Stimulated activated CD8-positive, alpha-beta memory T cell treated with anti-CD3 and anti-CD28 coated beads, Interleukin-4, amount 100 ng/mL, for 48 hours (primary cell): ENCODE measurements at regions not wholly inside any gene's neighbourhood (a gene's known extent, or its start where the extent isn't known, plus 50 kb on each side); places are given as distances from the start of the nearest gene placed in this dataset.
"Not testable (repeated sequence)": the region's sequence is repeated elsewhere in the genome, so short reads cannot be mapped to it uniquely, and the experiment has no call there.

Experiments
- DNase-seq: peaks from one replicate; pipeline ENCODE4 v3.0.0-alpha.2; 2020

DNA sequence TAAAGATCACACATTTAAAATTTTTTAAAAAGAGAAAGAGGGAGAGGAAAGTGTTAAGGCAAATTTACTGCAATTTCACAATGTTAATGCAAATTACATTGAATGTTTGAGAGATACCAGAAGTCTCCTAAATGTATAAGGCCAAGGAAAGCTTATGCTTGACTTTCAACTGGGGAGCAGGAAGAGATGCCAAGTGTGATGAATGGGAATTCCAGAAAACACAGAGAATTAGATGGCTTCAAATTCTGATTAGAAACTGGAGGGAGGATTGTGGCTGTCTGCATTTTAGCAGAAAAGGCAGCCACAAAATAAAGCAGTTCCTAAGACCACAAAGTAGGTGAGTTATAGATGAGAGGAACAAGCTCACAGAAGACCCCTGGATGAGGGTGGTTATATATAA is 328.3 kb upstream of the CITED2 start:
- DNase-seq, result no peak

DNA sequence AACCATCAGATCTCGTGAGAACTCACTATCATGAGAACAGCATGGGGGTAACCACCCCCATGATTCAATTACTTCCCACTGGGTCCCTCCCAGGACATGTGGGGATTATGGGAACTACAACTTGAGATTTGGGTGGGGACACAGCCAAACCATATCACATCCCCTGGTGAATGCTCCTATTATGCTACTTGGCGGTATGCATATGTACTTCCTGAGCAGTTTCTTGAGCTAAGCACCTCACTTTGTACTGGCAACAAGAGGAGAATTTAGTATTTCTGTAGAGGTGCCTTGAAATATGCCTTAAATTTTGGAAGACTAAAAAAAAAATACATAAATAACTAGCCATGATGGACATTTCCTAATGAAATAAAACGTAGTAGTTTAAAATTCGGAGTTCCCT is 327.2 kb upstream of the CITED2 start:
- no peak for DNase-seq

DNA sequence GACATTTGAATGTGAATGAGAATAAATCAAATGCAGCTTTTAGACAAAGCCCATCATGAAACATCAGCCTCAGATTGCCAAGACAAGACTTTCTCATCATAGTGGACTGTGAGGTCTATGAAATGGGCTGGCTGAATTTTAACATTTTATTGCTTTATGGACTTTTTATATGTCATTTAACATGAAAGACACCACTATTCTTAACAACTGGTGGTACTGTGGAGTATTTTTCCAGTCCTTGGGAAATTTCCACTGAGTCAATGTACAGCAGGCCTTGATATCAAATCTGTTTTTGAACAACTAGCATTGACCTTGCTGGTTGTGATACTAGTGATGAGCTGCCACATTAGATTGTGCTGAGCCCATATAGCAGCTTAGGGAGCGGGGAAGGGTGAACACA is 326.6 kb upstream of the CITED2 start:
- DNase-seq, result no peak

DNA sequence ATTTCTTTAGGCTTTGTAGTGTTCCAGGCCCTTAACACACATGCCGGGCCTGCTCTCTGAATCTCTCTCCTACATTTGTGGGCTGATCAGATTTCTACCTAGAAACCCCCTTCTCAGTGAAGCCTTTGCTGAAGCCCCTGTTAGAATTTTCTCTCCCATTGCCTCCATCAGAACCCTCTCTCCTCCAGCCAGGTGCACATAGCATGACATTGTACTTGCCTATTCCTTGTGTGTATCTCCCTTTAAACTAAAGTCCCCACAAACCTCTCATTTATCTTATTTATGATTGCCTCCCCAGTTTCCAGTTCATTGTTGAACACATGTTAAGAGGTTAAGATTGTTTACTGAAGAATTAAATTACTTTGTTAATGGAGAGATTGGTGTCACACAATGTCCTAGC is 325.5 kb upstream of the CITED2 start:
- DNase-seq, result no peak

DNA sequence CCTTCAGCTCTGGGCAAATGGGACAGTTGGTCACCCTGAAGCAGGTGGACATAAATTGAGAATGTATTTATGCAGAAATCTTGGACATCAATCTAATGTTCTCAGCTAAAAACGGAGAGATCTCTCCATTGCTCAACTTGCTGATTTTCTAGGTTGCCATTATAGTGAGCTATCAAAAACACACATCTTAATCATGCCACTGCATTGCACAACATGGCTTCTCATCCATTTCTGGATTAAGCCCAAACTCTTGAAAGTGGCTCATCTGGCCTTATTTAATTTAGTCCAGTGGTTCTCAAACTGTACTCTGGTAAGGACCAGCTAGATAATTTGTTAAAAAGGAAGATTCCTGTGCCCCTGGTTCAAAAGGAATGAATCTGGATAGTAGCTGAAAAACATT is 324.9 kb upstream of the CITED2 start:
- DNase-seq, result no peak

DNA sequence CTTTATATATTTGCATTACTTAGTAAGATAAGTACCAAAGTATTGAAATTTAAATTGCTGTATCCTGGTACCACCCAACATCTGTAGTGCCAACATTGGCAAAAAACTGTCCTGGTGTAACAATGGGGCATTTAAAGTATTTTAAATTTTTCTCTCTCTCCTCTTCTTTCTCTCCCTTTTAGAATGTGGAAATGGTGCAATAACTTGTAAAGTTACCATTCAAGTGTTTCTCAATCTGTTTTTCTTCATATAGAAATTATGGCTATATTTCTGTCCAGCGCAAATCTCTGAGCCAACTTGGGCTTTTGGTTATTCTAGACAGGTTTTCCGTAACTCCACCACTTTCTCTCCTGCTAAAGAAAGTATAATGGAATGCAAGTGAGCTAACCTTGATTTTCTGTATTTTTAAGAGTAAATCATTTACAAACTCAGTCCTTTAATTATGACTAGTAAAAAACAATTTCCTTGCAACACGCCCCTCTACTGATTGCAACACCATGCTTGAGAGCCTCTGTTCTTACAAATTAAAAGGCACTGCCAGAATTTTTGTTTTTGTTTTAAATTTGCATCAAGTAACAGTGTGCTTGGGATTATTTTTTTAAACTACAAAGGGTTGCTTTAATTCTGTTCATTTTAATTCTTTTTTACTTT is 324.2 kb upstream of the CITED2 start:
- DNase-seq, result no peak

DNA sequence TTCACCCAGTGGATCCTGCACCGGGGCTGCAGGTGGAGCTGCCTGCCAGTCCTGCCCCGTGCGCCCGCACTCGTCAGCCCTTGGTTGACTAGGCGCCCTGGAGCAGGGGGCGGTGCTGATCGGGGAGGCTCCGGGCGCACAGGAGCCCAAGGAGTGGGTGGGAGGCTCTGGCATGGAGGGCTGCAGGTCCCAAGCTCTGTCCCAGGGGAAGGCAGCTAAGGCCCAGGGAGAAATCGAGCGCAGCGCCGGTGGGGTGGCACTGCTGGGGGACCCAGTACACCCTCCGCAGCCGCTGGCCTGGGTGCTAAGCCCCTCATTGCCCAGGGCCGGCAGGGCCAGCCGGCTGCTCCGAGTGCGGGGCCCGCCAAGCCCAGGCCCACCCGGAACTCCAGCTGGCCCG is 323.4 kb upstream of the CITED2 start:
- not testable (repeated sequence) for DNase-seq

DNA sequence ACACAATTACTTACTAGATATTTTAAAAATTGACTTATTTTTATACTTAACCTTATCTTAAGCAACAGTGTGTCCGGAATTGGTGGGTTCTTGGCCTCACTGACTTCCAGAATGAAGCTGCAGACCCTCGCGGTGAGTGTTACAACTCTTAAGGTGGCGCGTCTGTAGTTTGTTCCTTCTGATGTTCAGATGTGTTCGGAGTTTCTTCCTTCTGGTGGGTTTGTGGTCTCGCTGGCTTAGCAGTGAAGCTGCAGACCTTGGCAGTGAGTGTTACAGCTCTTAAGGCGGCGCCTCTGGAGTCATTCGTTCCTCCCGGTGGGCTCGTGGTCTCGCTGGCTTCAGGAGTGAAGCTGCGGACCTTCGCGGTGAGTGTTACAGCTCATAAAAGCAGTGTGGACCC is 322.5 kb upstream of the CITED2 start:
- not testable (repeated sequence) for DNase-seq

DNA sequence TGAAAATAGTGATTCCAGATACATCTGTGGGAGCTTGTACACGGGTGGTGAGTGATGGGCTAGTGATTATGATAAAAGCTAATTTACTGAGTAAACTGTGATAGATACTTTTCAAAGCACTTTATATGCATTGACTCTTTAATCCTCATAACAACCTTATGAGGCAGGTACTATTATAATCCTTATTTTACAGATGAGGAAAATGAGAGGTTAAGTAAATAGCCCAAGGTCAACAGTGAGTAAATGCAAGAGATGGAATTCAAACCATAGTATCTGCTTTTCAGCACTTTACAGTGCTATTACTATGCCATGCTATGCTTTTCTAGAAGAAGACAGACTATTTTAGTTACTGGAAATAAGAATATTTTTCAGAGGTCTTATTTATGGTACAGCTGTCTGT is 320.9 kb upstream of the CITED2 start:
- DNase-seq, result no peak

DNA sequence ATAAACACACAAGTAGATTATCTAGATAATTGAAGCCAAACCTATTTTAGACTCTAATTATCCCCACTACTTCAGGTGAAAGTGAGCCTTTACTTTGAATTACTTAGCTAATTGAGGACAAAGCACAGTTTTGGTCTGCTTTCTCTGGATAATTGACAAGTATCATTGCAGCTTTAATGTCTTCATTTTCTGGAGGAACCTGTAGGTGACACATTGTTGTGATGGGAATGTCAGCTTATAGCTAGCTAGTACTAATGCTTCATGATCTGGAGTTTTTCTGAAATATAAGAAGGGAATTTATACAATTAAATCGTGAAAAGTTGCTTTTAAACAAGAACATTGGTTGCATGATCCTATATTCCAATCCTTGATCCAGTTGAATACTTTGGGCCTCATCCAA is 319.3 kb upstream of the CITED2 start:
- no peak for DNase-seq

DNA sequence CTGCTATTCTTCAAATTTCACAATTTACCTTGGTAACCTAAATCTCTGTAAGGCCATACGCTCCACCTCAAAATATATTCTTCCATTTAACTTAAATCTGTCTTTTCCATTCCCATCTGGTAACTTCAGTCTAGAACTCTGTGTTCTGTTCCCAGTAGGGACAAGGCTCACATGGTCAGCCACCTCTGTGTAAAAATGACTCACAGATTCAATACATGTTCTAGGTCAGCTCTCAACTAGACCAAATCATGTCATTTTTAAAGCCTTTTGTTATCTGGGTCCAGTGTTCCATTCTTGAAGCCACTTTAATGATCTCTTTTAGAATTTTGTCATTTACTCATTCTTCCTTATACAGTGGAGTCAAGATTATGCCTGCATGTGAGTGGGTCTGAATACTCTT is 315.6 kb upstream of the CITED2 start:
- no peak for DNase-seq

DNA sequence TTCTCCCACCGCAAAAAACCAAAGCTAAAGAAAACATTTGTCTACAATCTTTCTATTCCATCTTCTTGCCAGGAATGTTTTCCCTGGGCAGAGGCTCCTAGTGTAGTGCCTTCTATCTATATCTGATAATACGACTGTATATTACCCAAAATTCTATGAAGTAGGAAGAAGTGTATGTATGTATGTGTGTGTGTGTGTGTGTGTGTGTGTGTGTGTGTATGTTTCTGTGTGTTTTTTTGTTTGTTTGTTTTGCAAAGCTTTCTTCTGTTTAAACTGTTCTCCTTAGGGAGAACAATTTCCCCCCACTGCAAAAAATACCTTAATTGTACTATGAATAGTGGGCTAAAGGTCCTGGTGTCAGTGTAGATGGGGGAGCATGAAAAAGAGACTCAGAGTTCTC is 312.6 kb upstream of the CITED2 start:
- DNase-seq, result no peak

DNA sequence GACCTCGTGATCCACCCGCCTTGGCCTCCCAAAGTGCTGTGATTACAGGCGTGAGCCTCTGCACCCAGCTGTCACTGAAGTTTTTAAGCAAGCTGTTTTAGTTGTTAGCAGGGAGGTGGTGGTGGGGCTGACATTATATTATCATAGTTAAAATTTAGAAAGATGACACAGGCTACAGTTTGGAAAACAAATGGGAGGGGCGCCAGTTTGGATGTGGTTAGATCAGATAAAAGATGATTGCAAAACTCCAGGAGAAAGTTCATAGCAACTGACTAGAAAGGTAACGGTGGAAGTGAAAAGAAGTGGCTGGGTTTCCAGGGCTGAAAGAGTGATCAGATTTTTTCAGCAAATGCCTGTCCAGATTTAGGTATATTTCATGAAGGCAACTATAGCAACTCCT is 311.9 kb upstream of the CITED2 start:
- DNase-seq, result no peak

DNA sequence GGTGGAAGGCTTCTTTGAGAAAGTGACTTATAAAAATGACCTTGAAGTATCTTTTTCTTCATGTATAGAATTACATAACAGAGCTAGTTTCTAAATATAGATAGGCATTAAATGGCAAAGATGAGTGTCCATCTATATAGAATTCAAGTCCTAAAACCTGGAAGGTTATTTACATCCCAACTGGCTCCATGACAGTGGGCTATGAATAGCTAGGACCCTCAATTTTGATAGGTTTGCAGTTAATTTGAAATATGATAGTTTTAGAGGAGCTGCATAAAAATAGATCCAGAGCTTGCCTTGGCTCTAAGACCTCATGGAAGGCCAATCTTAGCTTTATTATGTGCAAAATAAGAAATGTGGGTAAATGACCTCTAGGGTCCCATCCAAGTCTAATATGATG is 310.6 kb upstream of the CITED2 start:
- no peak for DNase-seq

DNA sequence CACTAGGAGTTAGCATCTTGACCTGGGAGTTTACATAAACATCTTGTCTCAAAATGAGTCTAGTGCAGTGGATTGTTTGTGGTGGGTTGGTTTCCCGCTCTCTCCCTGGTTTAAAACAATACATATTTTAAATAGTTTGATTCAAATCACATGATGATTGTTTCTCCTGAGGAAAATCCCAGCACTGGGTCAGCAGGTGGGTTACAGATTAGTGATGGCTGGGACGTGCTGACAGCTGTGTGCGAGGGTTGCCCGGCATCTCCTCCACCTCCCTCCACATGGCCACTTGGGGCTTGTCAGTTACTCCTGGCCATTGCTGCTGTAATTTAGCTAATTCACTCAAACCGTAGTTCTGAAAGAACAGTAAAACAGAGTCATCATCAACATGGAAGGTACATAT is 306.4 kb upstream of the CITED2 start:
- no peak for DNase-seq

DNA sequence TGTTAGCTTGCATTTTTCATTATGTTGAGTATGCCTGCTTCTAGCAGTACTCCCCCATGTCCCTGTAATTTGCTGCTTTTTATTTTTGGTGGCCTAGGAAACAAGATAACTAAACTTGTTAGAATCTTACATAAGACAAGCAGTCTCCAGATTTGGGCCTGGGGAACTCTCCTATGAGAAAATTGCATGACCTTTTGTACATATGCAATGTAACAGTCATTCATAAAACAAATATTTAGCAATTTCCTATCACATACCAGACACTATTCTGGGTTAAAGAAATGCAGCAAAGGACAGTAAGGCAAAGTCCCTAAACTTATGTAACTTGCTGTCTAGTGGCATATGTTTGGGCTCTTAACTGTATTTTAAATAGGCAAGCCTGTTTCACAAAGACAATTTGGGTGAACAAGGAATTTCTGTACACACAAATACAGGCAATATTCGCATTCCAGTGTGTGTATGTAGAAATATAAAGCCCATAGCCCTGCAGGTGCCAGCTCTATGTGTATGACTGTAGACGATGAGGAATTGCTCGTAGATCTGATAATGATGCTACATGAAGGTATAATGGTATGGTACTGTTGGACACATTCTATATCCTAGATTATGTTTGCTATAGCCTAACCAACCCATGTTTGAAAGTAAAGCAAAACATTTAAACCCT is 305.2 kb upstream of the CITED2 start:
- no peak for DNase-seq

DNA sequence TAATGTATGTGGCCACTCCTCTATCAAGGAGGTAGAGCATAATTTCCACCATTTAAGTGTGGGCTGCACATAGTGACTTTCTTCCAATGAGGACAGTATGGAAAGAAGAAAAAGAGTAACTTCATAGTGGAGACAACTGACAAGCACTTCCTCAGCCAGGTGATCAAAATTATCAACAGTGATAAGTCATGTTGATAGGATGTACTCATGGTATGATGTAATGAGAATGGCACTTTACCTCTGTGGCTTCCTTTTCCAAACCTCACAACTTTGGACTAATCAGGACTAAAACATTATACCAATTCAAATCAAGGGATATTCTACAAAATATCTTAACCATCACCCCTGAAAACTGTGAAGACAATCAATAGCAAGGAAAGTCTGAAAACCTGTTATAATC is 302.3 kb upstream of the CITED2 start:
- no peak for DNase-seq

DNA sequence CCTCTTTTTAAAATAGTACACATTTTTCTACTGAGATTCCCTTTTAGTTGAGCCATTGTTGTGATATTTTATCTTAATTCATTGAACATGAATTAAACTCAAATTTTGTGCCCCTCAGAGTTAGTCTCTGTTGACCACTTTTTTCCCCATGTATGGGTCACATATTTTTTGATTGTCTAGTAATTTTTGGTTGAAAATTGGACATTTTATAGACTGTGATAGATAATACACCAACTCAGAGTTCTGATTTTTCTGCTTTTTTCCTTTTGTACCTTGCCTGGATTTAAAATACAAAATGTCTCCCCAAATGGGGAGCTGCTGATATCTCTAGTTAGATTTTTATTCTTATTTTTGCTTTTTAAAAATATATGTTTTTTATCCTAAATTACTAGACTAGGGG is 291.8 kb upstream of the CITED2 start:
- no peak for DNase-seq

DNA sequence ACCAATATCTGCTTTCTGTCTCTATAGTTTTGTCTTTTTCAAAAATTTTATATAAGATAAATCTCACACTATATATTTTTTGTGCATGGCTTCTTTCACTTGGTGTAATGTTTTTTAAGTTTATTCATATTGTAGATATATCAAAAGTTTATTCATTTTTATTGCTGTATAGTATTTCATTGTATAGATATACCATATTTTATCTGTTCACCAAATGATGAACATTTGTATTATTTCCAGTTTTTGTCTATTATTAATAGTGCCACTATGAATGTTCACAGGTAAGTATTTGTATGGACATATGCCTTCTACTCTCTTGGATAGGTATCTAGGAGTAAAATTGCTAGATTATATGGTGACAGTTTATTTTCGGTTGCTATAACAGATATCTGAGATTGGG is 289.5 kb upstream of the CITED2 start:
- no peak for DNase-seq

DNA sequence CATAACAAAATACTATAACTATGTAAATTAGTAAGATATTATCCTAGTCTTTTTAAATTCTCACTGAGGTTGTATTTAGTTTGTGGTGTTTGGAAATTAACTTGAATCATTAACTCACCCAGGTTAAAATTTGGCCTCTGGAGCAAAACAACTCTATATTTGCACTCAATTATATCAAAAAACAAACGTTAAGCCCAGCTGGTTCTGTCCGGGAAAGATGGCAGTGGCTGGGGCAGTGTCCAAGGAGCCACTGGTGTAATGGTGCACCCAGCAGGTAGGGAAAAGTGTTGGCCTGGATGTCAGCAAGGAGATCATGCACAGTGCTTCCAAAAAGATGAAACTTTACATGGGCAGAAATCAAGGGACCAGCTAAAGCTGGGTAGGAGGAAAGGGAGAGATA is 285.3 kb upstream of the CITED2 start:
- no peak for DNase-seq

DNA sequence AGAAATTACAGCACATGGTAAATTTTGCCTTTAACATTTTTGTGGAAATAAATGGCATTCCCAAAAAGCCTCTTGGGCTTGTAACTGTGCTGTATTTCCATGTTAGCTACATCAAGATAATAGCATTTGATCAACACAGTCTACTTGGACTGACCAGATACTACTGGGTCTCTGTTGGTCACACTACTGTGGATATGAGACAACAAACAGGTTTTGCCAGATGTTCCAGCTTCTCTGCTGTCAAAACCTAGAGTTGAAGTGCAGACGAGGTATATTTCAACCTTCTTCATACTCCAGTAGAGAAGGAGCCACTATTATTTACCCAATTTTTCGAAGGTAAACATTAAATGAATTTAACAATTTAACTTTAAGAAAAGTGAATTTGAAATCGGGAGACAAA is 284.7 kb upstream of the CITED2 start:
- no peak for DNase-seq

DNA sequence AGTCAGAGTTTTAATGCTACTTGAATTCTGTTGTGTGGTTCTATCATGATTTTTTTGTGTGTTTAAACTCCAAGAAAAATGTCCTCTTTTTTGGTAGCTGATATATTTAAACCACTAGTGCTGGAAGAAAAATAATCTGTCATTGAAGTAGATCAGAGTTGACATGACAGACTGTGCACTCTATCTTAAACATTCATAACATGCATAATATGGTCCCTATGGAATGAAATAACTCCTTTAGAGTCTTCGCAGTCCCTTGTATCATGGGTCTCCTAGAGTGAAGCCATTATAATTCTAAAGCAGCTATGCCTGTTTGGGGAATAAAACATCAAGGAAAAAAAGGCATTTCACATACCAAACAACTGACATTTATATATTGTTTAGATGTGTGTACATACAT is 282.7 kb upstream of the CITED2 start:
- no peak for DNase-seq

DNA sequence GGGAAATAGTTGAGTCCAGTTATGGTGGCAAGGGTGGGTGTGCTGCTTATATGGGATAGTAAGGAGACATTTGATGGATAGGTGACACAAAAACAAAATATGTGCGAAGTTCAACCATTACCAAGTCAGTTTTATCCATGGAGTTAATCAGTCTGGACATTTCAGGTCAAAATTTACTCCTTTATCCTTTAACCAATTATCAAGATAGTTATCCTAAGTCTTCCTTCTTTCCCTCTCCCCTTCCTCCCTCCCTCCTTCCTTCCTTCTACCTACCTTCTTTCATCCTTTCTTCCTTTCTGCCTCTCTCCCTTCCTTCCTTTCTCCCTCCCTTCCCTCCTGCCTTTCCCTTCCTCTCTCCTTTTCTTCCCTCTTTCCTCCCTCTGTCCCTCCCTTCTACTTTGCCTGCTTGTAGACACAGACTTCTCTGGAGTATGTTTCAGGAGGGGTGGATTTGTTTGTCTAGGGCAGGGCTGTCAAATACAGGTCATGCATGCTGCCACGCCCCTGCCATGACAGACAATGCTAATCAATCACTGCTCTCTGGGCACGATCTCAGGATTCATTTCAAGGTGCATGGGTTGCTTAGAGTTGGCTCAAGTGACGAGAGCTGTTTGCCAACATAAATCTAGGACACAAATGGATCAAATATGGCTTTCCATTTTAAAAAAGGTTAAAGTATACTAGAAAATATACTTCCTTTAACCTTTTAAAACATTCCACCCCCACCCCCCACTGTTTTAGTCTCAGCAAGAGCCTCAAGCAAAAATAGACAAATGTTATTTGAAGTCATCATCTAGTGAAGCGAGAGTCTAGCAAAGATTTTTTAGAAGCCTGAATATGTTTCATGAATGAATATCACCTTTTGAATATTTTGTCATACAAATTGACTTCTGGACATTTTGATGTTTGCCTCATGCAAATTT is 281.6 kb upstream of the CITED2 start:
- DNase-seq, result no peak
